Gastroesophageal sphincter (tissue), 4 donors: ENCODE measurements at regions not wholly inside any gene's neighbourhood (a gene's known extent, or its start where the extent isn't known, plus 50 kb on each side); places are given as distances from the start of the nearest gene placed in this dataset.

Source experiments
- ATAC-seq: fragments of 150-250 bp; one replicate; pipeline ENCODE4 v1.9.1; 2016; ENCODE audit warnings: mild to moderate bottlenecking, moderate library complexity
- H3K27ac ChIP-seq, 4 donors: fragments of 200-600 bp; sonication (generic) in 3 of 4; 1 replicate in 3 of 4; 2 replicates in 1 of 4; pipeline ENCODE4 v1.5.1; 2016 to 2019
- H3K27me3 ChIP-seq: fragments of 200-600 bp; sonication (generic); one replicate; pipeline ENCODE4 v1.5.1; 2019
- H3K36me3 ChIP-seq, 2 donors: fragments of 200-600 bp; sonication (generic); one replicate each; pipeline ENCODE4 v1.5.1; 2019; ENCODE audit warnings: control low read depth in 1 of 2
- H3K4me1 ChIP-seq, 3 donors: fragments of 200-600 bp; sonication (generic); 1 replicate in 2 of 3; 2 replicates in 1 of 3; pipeline ENCODE4 v1.5.1; 2016 to 2019; ENCODE audit warnings: control low read depth in 2 of 3
- H3K4me3 ChIP-seq, 2 donors: fragments of 200-600 bp; sonication (generic); one replicate each; pipeline ENCODE4 v1.5.1; 2019; ENCODE audit warnings: mild to moderate bottlenecking in 1 of 2, moderate library complexity in 1 of 2
- H3K9me3 ChIP-seq, 3 donors: fragments of 200-600 bp; sonication (generic); one replicate each; pipeline ENCODE4 v1.5.1; 2017 to 2019; ENCODE audit warnings: control low read depth in 2 of 3
- EP300 ChIP-seq: sonication (generic); formaldehyde crosslinking; IDR thresholded peaks from one replicate; pipeline ENCODE4 v1.6.1; 2017; ENCODE audit warnings: antibody characterized with exemption, mild to moderate bottlenecking
- POLR2A ChIP-seq, 2 donors: fragments of 450-650 bp; IDR thresholded peaks; one replicate each; pipeline ENCODE4 v1.6.1; 2017; ENCODE audit warnings: antibody characterized with exemption in 2 of 2, mild to moderate bottlenecking in 2 of 2, moderate library complexity in 1 of 2
- POLR2AphosphoS5 ChIP-seq: sonication (generic); formaldehyde crosslinking; IDR thresholded peaks from one replicate; pipeline ENCODE4 v1.6.1; 2017; ENCODE audit warnings: antibody characterized with exemption
- WGBS, 2 donors: methylation state at CpG; one replicate each; pipeline ENCODE4 v1.1.5; 2018; ENCODE audit warnings: low coverage in 1 of 2; 5-methylcytosine and 5-hydroxymethylcytosine counted together
- small RNA-seq, 4 donors: library from RNA; depleted of rRNA; stranded (forward); fragments of <200 nt; gene quantifications; one replicate each; pipeline ENCODE3, GENCODE V24; 2016
- TF ChIP-seq, protein P1 (sequence below), 4 experiments: fragments of 200-600 bp in 2 of 4; fragments of 450-650 bp in 2 of 4; sonication (generic) in 1 of 4; IDR thresholded peaks; one replicate each; pipeline ENCODE4 v1.5.1; 2017 to 2019; ENCODE audit warnings: antibody characterized with exemption in 4 of 4, mild to moderate bottlenecking in 2 of 4, moderate library complexity in 2 of 4

DNA sequence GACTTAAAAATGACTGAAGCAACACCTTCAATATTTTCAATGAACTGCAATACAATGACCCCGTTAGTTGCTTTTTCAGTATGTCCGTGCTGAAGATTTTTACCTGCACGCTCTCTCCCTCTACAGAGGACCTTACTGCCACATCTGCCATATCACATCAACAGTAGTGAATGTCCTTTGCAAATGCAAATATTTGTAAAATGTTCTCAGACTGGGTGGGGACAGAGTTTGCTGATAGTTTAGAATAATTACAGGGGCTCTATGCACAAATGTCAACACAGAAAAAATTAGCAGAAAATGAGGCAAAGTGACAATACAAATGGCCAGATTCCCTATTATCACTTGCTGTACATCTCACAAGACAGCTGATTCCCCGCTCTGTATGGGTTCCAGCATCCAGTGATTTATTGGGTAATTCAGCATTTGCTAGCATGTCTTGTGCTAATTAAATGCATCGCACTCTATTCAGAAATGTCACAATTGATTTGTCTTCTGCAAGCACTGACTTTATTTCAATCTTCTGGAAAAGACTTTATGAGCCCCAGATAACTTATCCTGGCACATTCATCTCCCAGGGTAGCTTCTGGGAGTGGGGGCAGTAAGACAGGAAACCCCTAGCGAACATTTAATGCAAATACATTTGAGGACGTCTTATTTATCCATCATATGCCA is 69.1 kb upstream of the PTER start:
- 67 to 70% methylated on average over 3 to 7 of the region's 7 CpGs for WGBS, 2 donors
- peaks cover 7% of the 10 kb centered on the region for H3K27me3 ChIP-seq
- ATAC-seq: no peak
- H3K4me3 ChIP-seq: no peak overlapping the region
- no peaks in the 10 kb centered on the region for H3K36me3 ChIP-seq
- no peak overlapping the region for H3K27ac ChIP-seq
- H3K4me1 ChIP-seq: no peaks in the 10 kb centered on the region
- H3K9me3 ChIP-seq: peaks cover 0 to 5% (median 0%) of the 10 kb centered on the region in 3 donors
- TF ChIP-seq POLR2AphosphoS5: no peak
- no peak for TF ChIP-seq EP300
- no peak for TF ChIP-seq POLR2A (IDR thresholded peaks at IDR 0.05)
- TF ChIP-seq, protein P1, sequence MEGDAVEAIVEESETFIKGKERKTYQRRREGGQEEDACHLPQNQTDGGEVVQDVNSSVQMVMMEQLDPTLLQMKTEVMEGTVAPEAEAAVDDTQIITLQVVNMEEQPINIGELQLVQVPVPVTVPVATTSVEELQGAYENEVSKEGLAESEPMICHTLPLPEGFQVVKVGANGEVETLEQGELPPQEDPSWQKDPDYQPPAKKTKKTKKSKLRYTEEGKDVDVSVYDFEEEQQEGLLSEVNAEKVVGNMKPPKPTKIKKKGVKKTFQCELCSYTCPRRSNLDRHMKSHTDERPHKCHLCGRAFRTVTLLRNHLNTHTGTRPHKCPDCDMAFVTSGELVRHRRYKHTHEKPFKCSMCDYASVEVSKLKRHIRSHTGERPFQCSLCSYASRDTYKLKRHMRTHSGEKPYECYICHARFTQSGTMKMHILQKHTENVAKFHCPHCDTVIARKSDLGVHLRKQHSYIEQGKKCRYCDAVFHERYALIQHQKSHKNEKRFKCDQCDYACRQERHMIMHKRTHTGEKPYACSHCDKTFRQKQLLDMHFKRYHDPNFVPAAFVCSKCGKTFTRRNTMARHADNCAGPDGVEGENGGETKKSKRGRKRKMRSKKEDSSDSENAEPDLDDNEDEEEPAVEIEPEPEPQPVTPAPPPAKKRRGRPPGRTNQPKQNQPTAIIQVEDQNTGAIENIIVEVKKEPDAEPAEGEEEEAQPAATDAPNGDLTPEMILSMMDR (IDR thresholded peaks at IDR 0.05): no peak

DNA sequence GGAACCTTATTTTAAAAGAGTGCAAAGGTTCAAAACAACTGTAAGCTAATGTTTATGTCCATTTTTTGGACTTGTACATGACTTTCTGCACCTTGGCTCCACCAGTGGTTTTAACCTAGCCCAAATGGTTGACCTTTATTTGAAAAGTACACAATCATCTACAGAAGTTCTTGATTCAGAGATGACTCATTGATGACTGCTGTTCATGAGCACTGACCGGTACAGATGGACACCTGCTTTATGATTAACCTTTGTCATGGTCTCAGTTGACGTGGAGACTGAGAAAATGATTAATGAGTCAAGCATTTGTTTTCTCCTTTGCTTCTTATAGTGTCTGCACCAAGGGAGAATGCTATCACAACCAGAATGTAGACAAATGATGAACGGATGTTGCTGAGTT is 55.7 kb upstream of the PTER start:
- H3K9me3 ChIP-seq: no peaks in the 10 kb centered on the region
- TF ChIP-seq POLR2A (IDR thresholded peaks at IDR 0.05) (no peak), EP300 (no peak), POLR2AphosphoS5 (no peak)
- TF ChIP-seq, protein P1 (IDR thresholded peaks at IDR 0.05): no peak
- WGBS, 2 donors: 41 to 71% methylated on average over 3 of the region's 3 CpGs
- H3K4me1 ChIP-seq: no peaks in the 10 kb centered on the region
- no peak overlapping the region for H3K4me3 ChIP-seq
- no peak overlapping the region for H3K27ac ChIP-seq
- no peaks in the 10 kb centered on the region for H3K36me3 ChIP-seq
- H3K27me3 ChIP-seq: peaks cover 3% of the 10 kb centered on the region
- ATAC-seq: no peak

DNA sequence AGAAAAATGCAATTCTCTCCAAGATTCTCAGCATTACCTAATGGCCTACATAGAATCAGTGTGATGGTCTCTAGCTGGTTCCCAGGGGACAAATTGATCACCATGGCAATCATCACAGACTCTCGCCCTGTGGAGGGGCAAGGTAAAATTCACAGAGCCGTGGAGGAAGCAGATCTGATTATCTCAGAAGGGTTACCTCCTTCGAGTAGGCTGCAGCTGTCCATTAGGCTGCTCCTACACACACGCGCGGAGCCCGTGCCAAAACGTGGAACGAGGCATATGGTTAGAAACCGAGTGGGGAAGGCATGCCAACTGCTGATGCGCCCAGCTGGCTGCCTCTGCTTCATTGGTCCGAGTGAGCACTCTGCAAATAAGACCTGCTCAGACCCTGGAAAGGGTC is 52.8 kb upstream of the PTER start:
- Histone ChIP-seq H3K4me3 (no peak overlapping the region), H3K4me1 (no peaks in the 10 kb centered on the region), H3K9me3 (no peaks in the 10 kb centered on the region), H3K36me3 (no peaks in the 10 kb centered on the region), H3K27ac (no peak overlapping the region), H3K27me3 (no peaks in the 10 kb centered on the region)
- WGBS, 2 donors: 17% methylated on average over 3 of the region's 12 CpGs; no CpG with 5 or more reads in 1 of the 2 donors
- ATAC-seq: no peak
- TF ChIP-seq, protein P1 (IDR thresholded peaks at IDR 0.05): no peak
- TF ChIP-seq POLR2A (IDR thresholded peaks at IDR 0.05): no peak
- TF ChIP-seq EP300: no peak
- no peak for TF ChIP-seq POLR2AphosphoS5

DNA sequence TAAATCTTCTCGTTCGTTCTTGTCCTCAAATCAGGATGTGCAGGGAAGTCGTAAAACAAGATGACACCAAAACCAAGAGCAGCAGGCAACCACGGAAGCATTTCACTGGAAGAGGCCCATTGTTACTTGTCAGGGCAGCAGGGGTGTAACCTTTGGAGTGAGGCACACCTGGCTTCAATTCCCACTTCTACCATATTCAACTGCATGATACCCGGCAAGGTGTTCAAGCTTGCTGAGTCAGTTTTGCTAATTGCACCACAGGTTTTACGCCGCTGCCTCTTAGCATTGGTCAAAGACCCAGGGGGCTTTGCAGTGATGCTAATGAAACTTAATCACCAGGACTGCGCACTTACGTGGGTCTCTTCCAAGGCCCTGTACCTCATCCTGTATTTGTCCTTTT is 50.0 kb upstream of the PTER start:
- TF ChIP-seq EP300 (no peak), POLR2A (IDR thresholded peaks at IDR 0.05) (no peak), POLR2AphosphoS5 (no peak)
- TF ChIP-seq, protein P1 (IDR thresholded peaks at IDR 0.05): no peak
- Histone ChIP-seq H3K27me3 (no peaks in the 10 kb centered on the region), H3K27ac (no peak overlapping the region), H3K36me3 (no peaks in the 10 kb centered on the region), H3K4me3 (no peak overlapping the region), H3K4me1 (no peaks in the 10 kb centered on the region), H3K9me3 (no peaks in the 10 kb centered on the region)
- ATAC-seq: no peak
- WGBS, 2 donors: 50 to 69% methylated on average over 7 to 9 of the region's 9 CpGs

Small RNAs in the stretch of these regions (small RNA-seq; reads per million reads assigned to genes)
- gene RF00322 (0 reads per million in 4 donors), gene RNU6-1075P (0 reads per million in 4 donors)
